ENCODE measurements at regions not wholly inside any gene's neighbourhood (a gene's known extent, or its start where the extent isn't known, plus 50 kb on each side); places are given as distances from the start of the nearest gene placed in this dataset.
A peak's percentile ranks its signal among the peaks of the same experiment; 100 is the strongest.
"Not testable (repeated sequence)": the region's sequence is repeated elsewhere in the genome, so short reads cannot be mapped to it uniquely, and the experiment has no call there.

DNA sequence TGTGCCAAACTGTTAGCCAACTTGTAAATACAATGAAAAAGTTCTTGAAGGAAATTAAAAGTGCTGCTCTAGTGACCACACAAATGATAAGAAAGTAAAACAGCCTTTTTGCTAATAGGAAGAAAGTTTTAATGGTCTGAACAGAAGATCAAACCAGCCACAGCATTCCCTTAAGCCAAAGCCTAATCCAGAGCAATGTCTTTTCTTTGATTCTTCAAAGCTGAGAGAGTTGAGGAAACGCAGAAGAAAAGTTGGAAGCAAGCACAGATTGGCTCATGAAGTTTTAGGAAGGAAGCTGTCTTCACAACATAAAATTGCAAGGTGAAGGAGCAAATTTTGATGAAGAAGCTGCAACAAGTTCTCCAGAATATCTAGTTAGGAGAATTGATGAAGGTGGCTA lies 213.8 kb downstream of the ATXN7L3B start:
- H3K4me3 ChIP-seq (ENCODE audit: low read depth, low read length), result no peak overlapping the region
- no peak for DNase-seq (ENCODE audit: low read depth)
- TF ChIP-seq, protein P1, sequence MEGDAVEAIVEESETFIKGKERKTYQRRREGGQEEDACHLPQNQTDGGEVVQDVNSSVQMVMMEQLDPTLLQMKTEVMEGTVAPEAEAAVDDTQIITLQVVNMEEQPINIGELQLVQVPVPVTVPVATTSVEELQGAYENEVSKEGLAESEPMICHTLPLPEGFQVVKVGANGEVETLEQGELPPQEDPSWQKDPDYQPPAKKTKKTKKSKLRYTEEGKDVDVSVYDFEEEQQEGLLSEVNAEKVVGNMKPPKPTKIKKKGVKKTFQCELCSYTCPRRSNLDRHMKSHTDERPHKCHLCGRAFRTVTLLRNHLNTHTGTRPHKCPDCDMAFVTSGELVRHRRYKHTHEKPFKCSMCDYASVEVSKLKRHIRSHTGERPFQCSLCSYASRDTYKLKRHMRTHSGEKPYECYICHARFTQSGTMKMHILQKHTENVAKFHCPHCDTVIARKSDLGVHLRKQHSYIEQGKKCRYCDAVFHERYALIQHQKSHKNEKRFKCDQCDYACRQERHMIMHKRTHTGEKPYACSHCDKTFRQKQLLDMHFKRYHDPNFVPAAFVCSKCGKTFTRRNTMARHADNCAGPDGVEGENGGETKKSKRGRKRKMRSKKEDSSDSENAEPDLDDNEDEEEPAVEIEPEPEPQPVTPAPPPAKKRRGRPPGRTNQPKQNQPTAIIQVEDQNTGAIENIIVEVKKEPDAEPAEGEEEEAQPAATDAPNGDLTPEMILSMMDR (IDR thresholded peaks at IDR 0.05; ENCODE audit: insufficient read depth, low read depth, low read length), result no peak

DNA sequence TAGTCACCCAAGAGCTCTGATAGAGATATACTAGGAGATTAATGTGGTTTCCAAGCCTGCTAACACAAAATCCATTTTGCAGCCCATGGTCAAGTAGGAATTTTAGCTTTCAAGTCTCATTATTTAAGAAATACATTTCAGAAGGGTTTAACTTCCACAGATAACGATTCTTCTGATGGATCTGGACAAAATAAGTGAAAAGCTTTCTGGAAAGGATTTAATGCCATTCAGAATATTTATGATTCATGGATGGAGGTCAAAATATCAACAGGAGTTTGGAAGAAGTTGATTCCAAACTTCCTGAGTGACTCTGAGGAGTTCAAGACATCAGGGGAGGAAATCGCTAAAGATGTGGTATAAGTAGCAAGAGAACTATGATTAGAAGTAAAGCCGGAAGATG lies 214.6 kb downstream of the ATXN7L3B start:
- TF ChIP-seq, protein P1 (IDR thresholded peaks at IDR 0.05; ENCODE audit: insufficient read depth, low read depth, low read length), result no peak
- no peak for DNase-seq (ENCODE audit: low read depth)
- no peak overlapping the region for H3K4me3 ChIP-seq (ENCODE audit: low read depth, low read length)

DNA sequence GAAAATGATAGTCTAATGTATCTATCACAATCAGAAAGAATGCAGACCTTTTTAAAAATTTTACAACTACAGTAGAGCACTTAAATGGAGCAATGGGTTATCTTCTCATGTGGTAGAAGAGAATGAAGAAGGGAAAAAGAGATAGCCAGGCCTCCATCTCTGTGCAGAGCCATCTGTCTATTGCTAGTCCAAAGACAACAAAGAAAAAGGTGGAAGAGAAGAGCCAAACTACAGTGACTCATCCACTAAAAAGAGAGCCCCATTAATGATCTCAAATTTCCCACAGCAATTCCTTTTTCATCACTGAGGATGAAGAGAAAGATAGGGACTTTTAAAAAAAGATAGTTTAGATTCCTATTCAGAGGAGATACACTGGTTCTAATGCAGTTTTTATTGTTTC lies 232.9 kb downstream of the ATXN7L3B start:
- no peak for DNase-seq (ENCODE audit: low read depth)
- TF ChIP-seq, protein P1 (IDR thresholded peaks at IDR 0.05; ENCODE audit: insufficient read depth, low read depth, low read length), result no peak
- H3K4me3 ChIP-seq (ENCODE audit: low read depth, low read length), result no peak overlapping the region

DNA sequence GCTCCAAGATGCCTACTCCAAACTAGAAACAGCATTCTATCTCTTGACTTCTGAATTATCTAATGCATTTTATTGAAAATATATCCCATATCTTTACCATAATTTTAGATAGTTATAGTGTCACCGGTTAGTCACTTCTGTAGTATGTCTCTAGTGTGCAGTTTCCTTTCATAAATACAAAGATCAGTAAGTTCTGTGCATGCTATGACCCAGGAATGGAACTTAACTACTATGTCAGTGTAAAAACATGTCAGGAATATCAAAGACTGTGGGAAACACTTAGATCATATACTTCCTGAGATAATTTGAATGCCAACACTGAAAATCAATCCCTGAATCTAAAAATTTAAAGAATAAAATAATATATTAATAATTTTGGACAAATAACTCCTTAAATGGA lies 237.6 kb downstream of the ATXN7L3B start:
- TF ChIP-seq, protein P1 (IDR thresholded peaks at IDR 0.05; ENCODE audit: insufficient read depth, low read depth, low read length), result no peak
- DNase-seq (ENCODE audit: low read depth), result no peak
- no peak overlapping the region for H3K4me3 ChIP-seq (ENCODE audit: low read depth, low read length)

DNA sequence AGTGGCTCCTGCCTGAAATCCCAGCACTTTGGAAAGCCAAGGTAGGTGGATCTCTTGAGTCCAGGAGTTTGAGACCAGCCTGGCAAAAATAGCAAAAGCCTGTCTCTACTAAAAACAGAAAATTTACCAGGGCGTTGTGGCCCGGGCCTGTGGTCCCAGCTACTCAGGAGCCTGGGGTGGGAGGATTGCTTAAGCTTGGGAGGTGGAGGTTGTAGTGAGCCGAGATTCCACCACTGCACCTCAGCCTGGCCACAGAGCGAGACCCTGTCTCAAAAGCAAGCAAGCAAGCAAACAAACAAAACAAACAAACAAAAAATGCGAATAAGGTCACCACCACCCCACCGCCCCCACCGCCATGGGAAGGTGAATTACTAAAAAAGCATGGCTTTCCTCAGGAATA lies 238.7 kb downstream of the ATXN7L3B start:
- TF ChIP-seq, protein P1 (IDR thresholded peaks at IDR 0.05; ENCODE audit: insufficient read depth, low read depth, low read length), result no peak
- DNase-seq (ENCODE audit: low read depth), result no peak
- no peak overlapping the region for H3K4me3 ChIP-seq (ENCODE audit: low read depth, low read length)

DNA sequence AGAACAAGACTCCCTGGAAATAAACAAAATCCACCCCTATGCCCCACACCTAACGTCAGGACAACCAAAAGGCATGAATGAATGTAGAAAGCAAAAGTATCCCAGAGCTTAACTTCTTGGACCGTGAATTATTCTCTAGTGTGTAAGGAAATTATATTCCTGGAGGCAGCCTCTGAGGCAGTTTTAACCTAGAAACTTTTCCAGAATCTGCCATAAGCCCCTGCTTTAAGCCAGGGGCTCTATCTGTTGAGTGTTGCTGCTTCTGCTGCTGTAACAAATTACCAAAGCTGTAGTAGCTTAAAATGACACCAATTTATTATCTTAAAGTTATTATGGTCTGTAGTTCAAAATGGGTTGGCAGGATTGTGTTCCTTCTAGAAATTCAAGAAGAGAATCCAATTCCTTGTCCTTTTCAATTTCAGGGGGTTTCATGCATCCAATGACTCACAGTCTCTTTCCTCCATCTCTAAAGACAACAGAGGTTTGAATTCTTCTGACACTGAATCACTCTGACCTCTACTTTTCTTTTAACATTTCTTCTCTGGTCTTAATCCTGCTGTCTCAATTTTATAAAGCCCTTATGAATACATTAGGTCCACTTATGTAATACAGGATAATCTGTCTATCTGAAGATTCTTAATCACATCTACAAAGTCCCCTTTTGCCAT lies 242.7 kb downstream of the ATXN7L3B start:
- TF ChIP-seq, protein P1 (IDR thresholded peaks at IDR 0.05; ENCODE audit: insufficient read depth, low read depth, low read length), result no peak
- peak; percentile 1 for DNase-seq (ENCODE audit: low read depth)
- H3K4me3 ChIP-seq (ENCODE audit: low read depth, low read length), result no peak overlapping the region

DNA sequence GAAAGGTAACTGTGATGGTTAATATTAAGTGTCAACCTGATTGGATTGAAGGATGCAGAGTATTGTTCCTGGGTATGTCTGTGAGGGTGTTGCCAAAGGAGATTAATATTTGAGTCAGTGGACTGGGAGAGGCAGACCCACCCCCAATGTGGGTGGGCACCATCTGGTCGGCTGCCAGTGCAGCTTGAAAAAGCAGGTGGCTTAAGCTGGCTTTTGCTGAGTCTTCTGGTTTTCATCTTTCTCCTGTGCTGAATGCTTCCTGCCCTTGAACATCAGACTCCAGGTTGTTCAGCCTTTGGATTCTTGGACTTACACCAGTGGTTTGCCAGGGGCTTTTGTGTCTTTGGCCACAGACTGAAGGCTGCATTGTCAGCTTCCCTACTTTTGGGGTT lies 243.2 kb downstream of the ATXN7L3B start:
- not testable (repeated sequence) for H3K4me3 ChIP-seq (ENCODE audit: low read depth, low read length); DNase-seq (ENCODE audit: low read depth)

Measured in fibroblast of villous mesenchyme (primary cell).